Keratinocyte (primary cell): ENCODE measurements at regions not wholly inside any gene's neighbourhood (a gene's known extent, or its start where the extent isn't known, plus 50 kb on each side); places are given as distances from the start of the nearest gene placed in this dataset.

Experiments used
- DNase-seq: peaks from one replicate; pipeline ENCODE4 v3.0.0-alpha.2; 2011; ENCODE audit warnings: low read depth, missing footprints, low spot score
- FAIRE-seq: peaks from 2 replicates; lab custom pipeline; 2011; peaks lifted over from hg19 to GRCh38; lab: Jason Lieb, UNC
- H2AFZ ChIP-seq: 2 replicates; pipeline ENCODE4 v1.6.0; 2012; ENCODE audit warnings: low read length, control low read depth, inconsistent platforms; ENCODE audit not compliant: control insufficient read depth
- H3K27ac ChIP-seq: 2 replicates; pipeline ENCODE4 v1.5.1; 2011; ENCODE audit warnings: low read length; ENCODE audit not compliant: control insufficient read depth, insufficient read depth
- H3K27me3 ChIP-seq: 3 replicates; pipeline ENCODE4 v1.6.0; 2011; ENCODE audit warnings: low read length; ENCODE audit not compliant: control insufficient read depth, insufficient read depth; ENCODE audit errors: extremely low read depth
- H3K36me3 ChIP-seq, 2 experiments: 2 replicates in 1 of 2; 3 replicates in 1 of 2; pipeline ENCODE4 v1.5.1; 2011; ENCODE audit warnings: low read length in 2 of 2, mild to moderate bottlenecking in 1 of 2; ENCODE audit not compliant: control insufficient read depth in 2 of 2, insufficient read depth in 2 of 2; ENCODE audit errors: extremely low read depth in 1 of 2
- H3K4me1 ChIP-seq: 3 replicates; pipeline ENCODE4 v1.5.1; 2011; ENCODE audit warnings: low read length; ENCODE audit not compliant: control insufficient read depth, insufficient read depth; ENCODE audit errors: extremely low read depth
- H3K4me2 ChIP-seq: 3 replicates; pipeline ENCODE4 v1.6.0; 2011; ENCODE audit warnings: low read depth, low read length; ENCODE audit not compliant: control insufficient read depth, insufficient read depth; ENCODE audit errors: extremely low read depth
- H3K4me3 ChIP-seq, 3 experiments: fragments of 200-600 bp in 1 of 3; sonication (generic) in 1 of 3; 2 replicates in 2 of 3; 3 replicates in 1 of 3; pipeline ENCODE4 v1.5.1; 2011 to 2016; ENCODE audit warnings: low read length in 3 of 3, mild to moderate bottlenecking in 3 of 3, control low read depth in 2 of 3, inconsistent platforms in 1 of 3, low read depth in 1 of 3, mixed read lengths in 1 of 3, mixed run types in 1 of 3, moderate library complexity in 1 of 3; ENCODE audit not compliant: control insufficient read depth in 2 of 3, insufficient read depth in 2 of 3; ENCODE audit errors: extremely low read depth in 1 of 3
- H3K79me2 ChIP-seq: 2 replicates; pipeline ENCODE4 v1.6.0; 2012; ENCODE audit warnings: low read length; ENCODE audit not compliant: control insufficient read depth, insufficient read depth
- H3K9ac ChIP-seq: 3 replicates; pipeline ENCODE4 v1.6.0; 2011; ENCODE audit warnings: low read length; ENCODE audit not compliant: control insufficient read depth, insufficient read depth; ENCODE audit errors: extremely low read depth
- H3K9me1 ChIP-seq: 3 replicates; pipeline ENCODE4 v1.6.0; 2011; ENCODE audit warnings: low read length; ENCODE audit not compliant: control insufficient read depth, insufficient read depth; ENCODE audit errors: extremely low read depth
- H3K9me3 ChIP-seq: 2 replicates; pipeline ENCODE4 v1.5.1; 2012; ENCODE audit warnings: low read depth, low read length; ENCODE audit not compliant: control insufficient read depth
- H4K20me1 ChIP-seq: 3 replicates; pipeline ENCODE4 v1.6.0; 2011; ENCODE audit warnings: low read length; ENCODE audit not compliant: control insufficient read depth, insufficient read depth; ENCODE audit errors: extremely low read depth
- CTCF ChIP-seq, 3 experiments: IDR thresholded peaks in 1 of 3; conservative IDR thresholded peaks in 1 of 3; optimal IDR thresholded peaks in 1 of 3; 2 replicates in 2 of 3; 3 replicates in 1 of 3; pipeline versions ENCODE3 to v1.5.1; 2011; ENCODE audit warnings: low read length in 3 of 3, mild to moderate bottlenecking in 3 of 3, moderate library complexity in 2 of 3, control low read depth in 1 of 3, inconsistent platforms in 1 of 3; ENCODE audit not compliant: insufficient read depth in 2 of 3; ENCODE audit errors: extremely low read depth in 1 of 3
- EZH2 ChIP-seq: IDR thresholded peaks from one replicate; pipeline ENCODE4 v1.6.1; 2012; ENCODE audit warnings: inconsistent platforms, mild to moderate bottlenecking, low read length, moderate library complexity
- dilution Hi-C: fragments of 300-500 bp; cut with MboI; formaldehyde crosslinking; loops from one replicate; pipeline ENCODE4 v1.7.0; 2020; ENCODE audit warnings: low sequenced_read_pairs; ENCODE audit not compliant: extremely low pct_ligation_motif_present

GRCh38 chr15:60128000-60128376, 123.9 kb downstream of the FOXB1 start:
- TF ChIP-seq EZH2 (no peak), CTCF (optimal IDR thresholded peaks at IDR 0.05 in 1 of 3, IDR thresholded peaks at IDR 0.05 in 1 of 3, conservative IDR thresholded peaks at IDR 0.05 in 1 of 3; ENCODE audit: extremely low read depth in 1 of 3, insufficient read depth in 2 of 3, low read length in 3 of 3) (no peak)
- FAIRE-seq (no peak), DNase-seq (no peak)
- Histone ChIP-seq H3K9me1 (no peaks in the 10 kb centered on the region), H3K27me3 (no peaks in the 10 kb centered on the region), H3K27ac (peak overlapping the region; percentile 51), H3K4me1 (peaks cover 9% of the 10 kb centered on the region), H3K9ac (peak overlapping the region; percentile 66), H3K9me3 (no peaks in the 10 kb centered on the region), H4K20me1 (no peaks in the 10 kb centered on the region), H3K36me3 (no peaks in the 10 kb centered on the region), H3K4me2 (peak overlapping the region; percentile 80), H3K4me3 (peak overlapping the region; percentile 27 to 68 (median 65)), H2AFZ (peak overlapping the region; percentile 56), H3K79me2 (no peaks in the 10 kb centered on the region)
- dilution Hi-C loops = no loop called here

- peaks cover 9% of the 10 kb centered on the region for H3K4me1 ChIP-seq
- no peak overlapping the region for H3K4me3 ChIP-seq
- dilution Hi-C loops = no loop called here
- no peak overlapping the region for H3K4me2 ChIP-seq
- TF ChIP-seq EZH2 (no peak), CTCF (optimal IDR thresholded peaks at IDR 0.05 in 1 of 3, IDR thresholded peaks at IDR 0.05 in 1 of 3, conservative IDR thresholded peaks at IDR 0.05 in 1 of 3; ENCODE audit: extremely low read depth in 1 of 3, insufficient read depth in 2 of 3, low read length in 3 of 3) (no peak)
- no peaks in the 10 kb centered on the region for H3K9me3 ChIP-seq
- no peak overlapping the region for H2AFZ ChIP-seq
- H3K27ac ChIP-seq = no peak overlapping the region
- no peaks in the 10 kb centered on the region for H3K36me3 ChIP-seq
- no peak overlapping the region for H3K9ac ChIP-seq
- H3K27me3 ChIP-seq = no peaks in the 10 kb centered on the region
- no peaks in the 10 kb centered on the region for H3K79me2 ChIP-seq
- FAIRE-seq = no peak
- no peak for DNase-seq
- H4K20me1 ChIP-seq = no peaks in the 10 kb centered on the region
- H3K9me1 ChIP-seq = no peaks in the 10 kb centered on the region
Observed at GRCh38 chr15:60128710-60129109, 124.6 kb downstream of the FOXB1 start.
